HG03280 (cell line): ENCODE measurements at regions not wholly inside any gene's neighbourhood (a gene's known extent, or its start where the extent isn't known, plus 50 kb on each side); places are given as distances from the start of the nearest gene placed in this dataset.
"Not testable (repeated sequence)": the region's sequence is repeated elsewhere in the genome, so short reads cannot be mapped to it uniquely, and the experiment has no call there.

Experiments used
- ATAC-seq: cut with Tn5 transposase; IDR thresholded peaks from one replicate; pipeline ENCODE4 v1.9.1; 2021; ENCODE audit warnings: mild to moderate bottlenecking, moderate library complexity; ENCODE audit not compliant: unreplicated experiment

DNA sequence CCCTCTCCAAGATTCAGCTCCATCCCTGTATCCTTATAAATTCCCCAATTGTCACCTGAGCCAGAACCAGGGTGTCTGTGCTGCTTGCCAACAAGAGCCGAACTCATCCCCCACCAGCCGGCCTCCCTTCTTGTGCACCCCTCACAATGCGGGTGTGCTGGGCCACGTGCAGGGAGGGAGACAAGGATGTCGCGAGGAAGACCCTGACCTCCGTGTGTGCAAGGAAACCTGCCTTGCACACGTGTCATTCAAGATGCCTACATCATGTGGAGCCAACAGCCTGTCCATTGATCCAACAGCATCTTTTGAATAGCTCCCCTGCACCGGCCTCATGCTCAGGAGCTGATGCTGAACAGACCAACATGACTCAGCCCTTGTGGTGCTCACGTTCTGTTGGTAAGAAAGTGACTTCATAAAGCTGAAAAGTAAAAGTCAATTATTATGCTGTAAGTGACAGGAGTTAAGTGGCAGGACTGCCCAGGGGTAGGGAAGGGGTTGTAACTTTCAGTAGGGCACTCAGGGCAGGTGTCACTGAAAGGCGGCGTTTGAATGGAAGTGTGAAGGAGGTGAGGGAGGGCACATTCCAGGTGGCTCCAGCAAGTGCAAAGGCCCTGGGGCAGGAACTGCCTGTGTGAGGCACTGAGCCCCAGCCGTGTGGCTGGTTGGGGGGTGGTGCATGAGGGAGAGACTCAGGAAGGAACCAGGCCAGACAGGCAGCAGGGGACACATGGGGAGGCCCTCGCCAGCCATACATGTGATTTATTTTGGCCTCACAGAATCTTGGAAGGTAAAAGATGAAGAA lies 302.2 kb downstream of the FOXL1 start:
- no peak for ATAC-seq

DNA sequence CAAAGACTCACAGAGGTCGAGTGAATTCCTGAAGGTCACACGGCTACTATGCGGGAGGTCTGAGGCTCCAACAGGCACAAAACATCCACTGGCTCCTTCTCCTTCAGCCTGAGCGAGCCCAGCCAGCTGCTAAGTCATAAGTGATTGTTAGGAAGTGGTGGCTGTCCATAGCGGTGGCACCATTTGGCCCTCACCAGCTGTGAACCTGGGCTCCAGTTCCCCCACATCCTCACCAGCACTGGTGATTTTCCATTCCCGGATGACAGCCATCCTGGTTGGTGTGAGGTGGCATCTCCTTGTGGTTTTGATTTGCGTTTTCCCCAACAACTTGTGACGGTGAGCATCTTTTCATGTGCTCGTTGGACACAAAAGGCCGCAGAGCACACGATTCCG lies 302.8 kb downstream of the FOXL1 start:
- ATAC-seq = no peak

DNA sequence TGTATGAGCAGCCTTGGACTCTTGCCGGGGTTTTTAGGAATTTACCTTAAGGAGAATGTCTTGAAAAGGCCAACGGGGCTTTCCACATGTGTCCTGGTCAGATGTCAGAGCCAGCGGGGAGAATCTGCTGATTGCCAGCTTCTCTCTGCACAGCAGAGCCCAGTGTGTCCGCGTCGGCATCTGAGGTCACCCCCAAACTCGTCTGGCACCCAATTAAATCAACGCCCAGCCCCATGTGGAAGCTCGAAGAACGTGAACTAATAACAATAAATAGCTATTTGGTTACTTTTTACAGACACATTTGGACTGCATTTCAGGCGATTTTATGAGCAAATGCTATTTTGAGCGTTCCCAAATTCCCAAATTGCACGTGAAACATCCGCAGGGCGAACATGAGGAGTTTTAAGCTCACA lies 303.5 kb downstream of the FOXL1 start:
- ATAC-seq = no peak

DNA sequence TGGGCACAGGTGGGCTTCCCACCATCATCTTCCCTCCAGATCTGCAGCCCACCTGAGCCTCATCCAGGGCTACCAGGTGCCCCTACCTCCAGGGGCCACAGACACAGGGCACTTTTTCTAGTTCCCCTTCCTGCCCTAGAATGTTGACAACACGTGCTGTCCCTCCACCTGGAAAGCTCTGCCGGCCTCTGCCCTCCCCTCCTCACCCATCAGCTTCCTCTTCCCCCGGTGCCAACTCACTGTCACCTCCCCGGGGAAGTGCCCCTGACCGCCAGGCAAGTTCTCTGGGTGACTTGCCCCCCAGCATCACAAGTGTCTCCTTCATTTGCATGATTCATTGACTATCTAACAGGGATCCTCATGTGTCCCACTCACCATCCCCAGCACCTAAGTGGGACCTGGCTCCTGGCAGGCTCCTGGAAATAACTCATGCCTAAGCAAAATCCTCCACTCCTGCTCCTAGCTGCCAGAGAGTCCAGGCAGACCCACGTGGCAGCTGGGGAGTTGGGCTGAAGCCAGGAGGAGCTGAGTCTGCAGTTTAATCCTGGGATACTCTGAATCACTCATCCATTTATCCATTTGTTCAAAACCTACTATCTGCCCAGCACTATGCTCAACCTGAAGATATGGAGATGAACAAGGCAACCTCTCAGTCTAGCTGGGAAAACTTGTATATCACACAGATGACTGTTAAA lies 304.4 kb downstream of the FOXL1 start:
- no peak for ATAC-seq

DNA sequence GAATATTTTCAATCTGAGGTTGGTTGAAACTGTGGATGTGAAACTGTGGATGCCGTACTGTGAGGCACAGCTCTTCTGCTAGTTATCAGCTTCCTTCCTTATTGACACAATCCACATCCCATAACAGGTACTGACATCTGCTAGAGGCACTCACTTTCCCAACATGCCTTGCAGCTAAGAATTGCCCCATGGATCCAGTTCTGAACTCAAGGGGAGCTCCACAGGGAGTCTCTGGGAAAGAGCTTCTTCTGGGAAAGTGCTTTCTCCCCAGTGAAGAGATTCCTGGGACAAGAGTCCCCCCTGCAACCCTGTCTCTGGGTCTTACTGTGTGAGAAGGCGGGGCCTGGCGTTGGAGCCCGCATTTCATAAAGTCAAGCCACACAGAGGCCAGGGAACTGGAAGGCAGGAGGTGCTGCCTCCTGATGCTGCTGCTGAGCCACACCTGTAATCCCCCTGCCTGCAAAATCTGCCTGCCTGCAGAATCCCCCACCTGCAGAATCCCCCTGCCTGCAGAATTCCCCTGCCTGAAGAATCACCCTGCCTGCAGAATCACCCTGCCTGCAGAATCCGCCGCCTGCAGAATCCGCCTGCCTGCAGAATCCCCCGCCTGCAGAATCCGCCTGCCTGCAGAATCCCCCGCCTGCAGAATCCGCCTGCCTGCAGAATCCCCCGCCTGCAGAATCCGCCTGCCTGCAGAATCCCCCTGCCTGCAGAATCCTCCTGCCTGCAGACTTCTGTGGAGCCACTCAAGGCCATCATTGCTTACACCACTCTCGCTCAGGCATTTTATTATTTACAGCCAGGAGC lies 305.4 kb downstream of the FOXL1 start:
- no peak for ATAC-seq

DNA sequence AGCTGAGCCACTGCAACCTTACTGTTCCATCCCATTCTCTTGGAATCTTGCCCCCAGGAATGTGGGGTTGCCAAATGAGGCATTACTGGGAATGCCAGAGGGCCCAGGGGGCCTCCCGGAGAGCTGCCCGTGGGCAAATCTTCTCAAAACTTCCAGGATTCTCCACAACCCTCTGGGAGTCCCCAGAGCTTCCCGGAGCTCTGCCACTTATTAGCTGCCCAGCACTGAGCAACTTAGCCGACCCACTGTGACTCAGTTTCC lies 306.0 kb downstream of the FOXL1 start:
- ATAC-seq = no peak

DNA sequence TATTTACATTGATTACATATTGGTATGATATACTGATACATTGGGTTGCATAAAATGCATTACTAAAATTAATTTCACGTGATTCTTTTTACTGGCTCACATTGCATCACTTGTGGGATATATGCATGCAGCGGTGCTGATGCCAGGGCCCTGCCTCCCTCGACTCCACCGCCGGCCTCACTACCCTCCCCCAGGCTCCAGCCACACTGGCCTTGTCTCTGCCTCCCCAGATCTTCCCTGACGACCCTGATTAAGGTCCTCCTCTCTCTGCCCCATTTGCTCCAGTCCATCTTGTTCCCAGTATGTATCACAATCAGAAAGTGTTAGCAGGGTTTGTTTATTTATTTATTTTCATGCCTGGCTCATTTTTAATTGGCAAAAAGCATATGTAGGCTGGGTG lies 306.8 kb downstream of the FOXL1 start:
- ATAC-seq = no peak

DNA sequence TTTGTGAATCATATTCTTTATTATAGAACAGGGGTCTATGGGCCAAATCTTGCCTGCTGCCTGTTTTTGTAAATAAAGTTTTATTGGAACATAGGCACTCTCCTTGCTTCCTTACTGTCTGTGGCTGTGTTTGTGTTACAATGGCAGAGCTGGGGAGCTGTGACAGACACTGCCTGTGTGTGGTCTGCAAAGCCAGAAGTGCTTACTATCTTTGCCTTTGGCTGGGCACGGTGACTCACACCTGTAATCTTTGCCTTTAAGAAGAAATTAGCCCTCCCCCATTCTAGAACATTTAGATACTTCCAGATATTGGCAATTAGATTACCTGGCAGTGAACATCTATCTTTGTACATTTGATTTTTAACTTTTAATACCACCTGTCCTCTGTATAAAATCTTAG lies 308.3 kb downstream of the FOXL1 start:
- no peak for ATAC-seq

DNA sequence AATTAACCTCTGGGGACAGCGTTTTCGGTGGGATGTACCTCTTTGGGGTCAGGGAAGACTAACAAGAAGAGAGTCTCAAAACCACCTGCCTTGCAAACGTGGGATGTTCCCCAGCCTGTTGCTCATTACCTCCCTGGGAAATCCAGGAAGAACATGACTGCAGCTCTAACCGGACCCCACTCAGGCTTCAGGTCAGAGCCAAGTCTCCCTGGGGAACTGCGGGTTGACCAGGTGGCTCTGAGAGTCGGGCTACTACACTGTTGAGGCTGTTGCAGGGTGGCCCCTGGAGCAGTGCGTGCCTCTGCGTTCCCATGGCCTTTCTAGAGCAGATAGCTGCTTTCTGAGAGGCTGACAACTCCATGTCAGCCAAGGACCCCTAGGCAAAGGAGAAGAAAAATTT lies 309.1 kb downstream of the FOXL1 start:
- no peak for ATAC-seq

DNA sequence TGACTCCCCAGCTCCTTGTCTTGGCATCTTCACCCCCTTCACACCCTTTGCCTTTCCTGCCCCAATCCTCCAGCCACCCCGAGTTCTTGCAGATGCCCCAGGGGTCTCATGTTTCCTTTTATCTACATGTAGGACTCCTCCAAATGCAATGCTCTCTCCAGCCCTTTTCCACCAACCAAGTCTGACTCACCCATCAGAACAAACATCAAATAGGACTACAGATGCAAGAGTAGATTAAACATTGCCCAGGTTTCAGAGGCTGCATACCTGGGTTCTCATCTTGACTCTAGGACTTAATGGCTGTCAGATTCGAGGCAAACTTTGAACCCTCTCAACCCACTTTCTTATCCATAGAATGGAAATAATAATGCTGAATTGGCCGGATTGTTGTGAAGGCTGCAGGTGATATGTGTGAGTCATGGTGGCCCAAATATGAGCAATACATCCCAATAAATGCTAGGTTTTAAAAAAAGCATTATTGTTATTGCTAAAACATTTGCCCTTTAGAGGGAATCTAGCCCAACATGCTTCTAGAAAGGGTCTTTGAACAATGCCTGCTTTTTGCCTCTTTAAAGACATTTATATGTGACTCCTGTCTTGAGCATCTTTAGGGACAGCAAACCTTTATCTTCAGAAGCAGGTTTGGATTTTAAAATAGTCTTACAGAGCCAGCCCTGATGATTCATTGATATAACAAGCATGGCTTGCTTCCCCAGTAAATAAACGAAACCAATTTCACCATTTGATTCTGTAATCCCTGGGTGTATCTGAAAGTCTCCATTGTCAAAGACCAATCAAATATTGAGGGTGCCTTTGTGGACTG lies 310.1 kb downstream of the FOXL1 start:
- no peak for ATAC-seq

DNA sequence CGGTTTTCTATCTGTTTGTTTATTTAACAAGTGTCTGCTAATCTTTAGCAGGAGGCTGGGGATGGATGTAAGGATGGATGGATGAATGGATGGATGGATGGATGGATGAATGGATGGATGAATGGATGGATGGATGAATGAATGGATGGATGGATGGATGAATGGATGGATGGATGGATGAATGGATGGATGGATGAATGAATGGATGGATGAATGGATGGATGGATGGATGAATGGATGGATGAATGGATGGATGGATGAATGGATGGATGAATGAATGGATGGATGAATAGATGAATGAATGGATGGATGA lies 310.7 kb downstream of the FOXL1 start:
- not testable (repeated sequence) for ATAC-seq

DNA sequence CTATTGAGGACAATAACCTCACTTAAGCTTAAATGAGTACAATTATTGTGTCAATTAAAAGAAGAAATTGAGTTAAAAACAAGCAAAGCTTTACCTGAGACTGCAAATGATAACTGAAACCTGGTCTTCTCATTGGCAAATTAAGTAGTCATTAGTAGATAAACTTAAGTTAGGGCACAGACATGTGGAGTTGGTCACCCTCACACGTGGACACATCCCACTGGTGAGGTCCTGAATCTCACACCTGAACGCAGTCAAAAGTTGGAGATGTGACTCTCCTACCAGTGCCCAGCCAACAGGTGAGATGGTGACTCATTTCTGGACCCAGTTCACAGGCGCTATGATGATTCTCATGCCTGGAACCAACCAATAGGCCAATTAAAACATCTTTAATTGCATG lies 311.6 kb downstream of the FOXL1 start:
- no peak for ATAC-seq

DNA sequence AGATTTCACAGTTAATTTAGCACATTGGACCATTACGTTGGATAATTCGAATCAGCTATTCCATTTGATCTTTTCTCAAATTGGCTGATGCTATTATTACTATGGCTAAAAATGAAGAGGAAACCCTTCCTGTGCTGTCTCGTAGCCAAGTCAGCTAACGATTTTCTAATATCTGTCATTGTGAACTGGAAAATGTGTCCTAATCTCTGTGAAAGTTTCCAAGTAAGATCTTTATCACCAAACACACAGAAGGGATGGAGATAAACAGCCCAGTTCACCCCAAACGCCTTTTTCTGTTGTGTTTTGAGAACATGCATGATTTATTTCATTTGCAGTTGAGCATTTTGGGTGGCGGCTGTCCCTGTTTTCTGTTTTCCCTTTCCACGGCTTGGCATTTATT lies 312.8 kb downstream of the FOXL1 start:
- no peak for ATAC-seq

DNA sequence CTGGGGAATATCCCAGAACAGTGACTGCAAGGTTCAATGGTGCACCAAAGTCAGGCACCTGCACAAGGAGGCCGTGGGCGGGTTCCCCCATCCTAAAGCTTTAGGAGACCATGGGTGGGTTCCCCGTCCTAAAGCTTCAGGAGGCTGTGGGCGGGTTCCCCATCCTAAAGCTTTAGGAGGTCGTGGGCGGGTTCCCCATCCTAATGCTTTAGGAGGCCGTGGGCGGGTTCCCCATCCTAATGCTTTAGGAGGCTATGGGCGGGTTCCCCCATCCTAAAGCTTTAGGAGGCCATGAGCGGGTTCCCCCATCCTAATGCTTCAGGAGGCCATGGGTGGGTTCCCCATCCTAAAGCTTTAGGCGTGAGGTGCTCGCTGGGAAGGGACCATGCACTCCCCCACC lies 313.3 kb downstream of the FOXL1 start:
- no peak for ATAC-seq

DNA sequence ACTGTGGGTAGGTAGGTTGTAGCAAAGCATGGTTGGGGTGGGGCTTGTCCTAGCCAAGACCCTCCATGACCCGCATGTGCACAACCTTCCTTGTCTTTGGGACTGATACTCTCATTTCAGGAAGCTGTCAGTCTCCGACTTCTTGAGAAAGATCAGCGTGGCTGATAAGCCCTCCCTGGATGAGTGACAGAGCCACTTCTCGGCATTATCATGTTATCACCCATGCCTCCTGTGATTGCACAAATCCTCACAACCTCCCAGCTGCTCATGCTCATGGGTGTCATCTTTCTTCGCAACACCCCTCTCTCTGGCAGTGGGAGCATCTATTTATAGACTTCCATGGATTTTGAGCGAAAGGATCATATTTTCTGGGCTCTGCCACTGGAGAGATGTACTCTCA lies 314.2 kb downstream of the FOXL1 start:
- ATAC-seq = no peak

DNA sequence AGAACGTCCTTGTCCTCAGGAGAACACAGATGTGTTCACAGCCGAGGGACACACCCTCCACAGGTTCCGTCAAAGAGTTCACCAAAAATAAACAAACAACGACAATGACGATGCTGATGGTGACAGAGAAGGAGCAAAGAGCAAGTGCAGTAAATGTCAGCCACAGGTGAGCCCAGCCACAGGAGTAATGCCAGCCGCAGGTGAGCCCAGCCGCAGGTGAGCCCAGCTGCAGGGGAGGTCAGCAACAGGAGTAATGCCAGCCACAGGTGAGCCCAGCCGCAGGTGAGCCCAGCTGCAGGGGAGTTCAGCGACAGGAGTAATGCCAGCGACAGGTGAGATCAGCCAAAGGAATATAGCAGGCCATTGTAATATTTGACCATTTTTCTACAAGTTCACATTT lies 315.2 kb downstream of the FOXL1 start:
- no peak for ATAC-seq

DNA sequence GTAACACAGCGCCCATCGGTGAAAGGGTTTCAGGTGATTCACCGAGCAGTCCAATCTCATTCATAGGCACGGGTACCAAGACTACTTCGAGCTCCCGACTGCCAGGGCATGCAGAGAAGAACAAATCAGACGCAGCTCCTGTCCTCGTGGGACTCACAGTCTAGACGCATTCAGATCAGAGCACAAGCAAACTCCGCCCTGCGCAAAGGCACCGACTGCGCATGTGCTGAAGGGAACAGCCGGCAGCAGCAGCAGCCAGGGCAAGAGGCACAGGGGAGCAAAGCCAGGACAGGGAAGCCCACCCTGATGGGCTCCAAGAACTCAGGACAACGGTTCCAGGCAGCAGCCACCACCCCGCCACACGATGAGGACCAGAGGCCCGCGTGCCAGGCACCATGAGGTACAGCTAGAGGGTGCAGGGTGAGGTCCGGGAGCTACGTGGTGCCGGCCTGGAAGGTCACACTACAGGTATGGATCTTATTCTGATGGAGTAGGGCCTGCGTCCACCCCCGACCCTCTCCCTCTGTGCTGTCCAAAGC lies 315.7 kb downstream of the FOXL1 start:
- no peak for ATAC-seq

DNA sequence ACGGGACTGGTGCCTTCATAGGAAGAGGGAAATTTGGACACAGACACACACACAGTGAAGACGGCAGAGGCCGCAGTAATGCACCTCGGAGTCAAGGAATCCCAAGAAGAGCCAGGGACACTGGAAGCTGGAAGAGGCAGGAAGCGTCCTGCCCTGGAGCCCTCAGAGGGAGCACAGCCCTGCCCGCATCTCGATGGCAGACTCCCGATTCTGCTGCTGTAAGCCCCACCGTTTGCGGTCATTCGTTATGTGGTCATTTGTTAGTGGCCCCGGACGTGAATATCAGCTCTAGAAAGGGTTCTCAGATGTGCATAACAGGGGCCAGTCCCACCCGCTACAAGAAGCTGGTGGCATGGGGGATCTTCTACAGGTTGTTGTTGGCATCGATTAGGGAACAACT lies 316.6 kb downstream of the FOXL1 start:
- no peak for ATAC-seq

DNA sequence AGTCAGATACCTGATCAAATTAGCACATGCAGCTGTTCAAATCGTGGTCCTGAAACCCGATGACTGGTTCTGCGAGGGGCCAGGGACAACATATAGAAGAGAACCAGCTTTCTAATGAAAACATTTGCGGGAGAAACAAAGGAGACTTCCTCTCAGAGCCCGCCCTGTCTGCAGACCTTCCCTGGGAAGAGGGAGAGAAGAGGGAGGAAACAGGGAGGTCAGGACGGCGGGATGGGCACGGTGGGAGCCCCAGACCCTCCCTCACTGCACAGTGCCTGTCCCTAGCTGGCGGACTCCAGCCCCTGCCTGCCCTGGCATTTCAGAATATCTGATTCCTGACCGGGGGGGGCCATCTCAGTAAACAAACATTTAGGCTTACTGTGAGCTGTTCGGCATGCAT lies 317.3 kb downstream of the FOXL1 start:
- no peak for ATAC-seq

DNA sequence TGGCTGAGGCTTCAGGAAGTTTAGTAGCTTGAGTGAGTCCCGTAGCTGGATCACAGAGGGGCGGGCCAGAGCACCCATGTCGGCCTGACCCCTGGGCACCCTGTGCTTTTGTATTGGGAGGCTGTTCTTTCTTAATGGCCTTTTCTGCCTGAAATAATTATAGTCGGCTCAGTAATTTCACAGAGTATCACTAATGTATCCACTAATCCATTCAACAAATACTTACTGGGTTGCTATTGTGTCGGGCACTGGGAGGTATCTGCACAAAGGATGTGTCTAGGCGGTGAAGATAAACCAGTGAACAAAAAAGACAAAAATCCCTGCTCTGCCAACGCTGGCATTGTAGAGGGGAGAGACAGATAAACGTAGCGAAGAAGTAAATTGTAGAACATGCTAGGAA lies 318.6 kb downstream of the FOXL1 start:
- no peak for ATAC-seq

DNA sequence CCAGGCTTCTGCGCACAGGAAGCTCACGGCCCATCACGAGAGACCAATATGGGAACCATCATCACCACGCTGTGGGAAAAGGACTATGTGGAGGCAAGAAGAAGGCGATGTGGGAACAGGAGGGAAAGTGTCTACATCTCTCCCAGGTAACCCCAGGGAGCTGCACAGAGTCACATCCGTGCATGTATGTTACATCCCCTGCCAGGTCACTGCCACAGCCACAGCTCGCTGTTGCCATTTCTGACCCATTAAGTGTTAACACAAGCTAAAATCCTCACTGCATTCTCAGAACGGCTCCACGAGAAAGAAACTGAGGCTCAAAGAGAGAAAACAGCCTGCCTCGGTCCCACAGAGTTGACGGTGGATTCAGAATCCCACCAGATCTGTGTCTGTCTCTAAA lies 319.1 kb downstream of the FOXL1 start:
- no peak for ATAC-seq
